CD14-positive monocyte (primary cell): ENCODE measurements at regions not wholly inside any gene's neighbourhood (a gene's known extent, or its start where the extent isn't known, plus 50 kb on each side); places are given as distances from the start of the nearest gene placed in this dataset.

Experiments used
- DNase-seq, 3 donors: peaks; one replicate each; pipeline ENCODE4 v3.0.0-alpha.2; 2011 to 2022
- H2AFZ ChIP-seq: 2 replicates; pipeline ENCODE4 v1.6.0; 2012; ENCODE audit warnings: mild to moderate bottlenecking, low read depth, low read length, inconsistent platforms; ENCODE audit not compliant: insufficient read depth, poor library complexity, severe bottlenecking
- H3K27ac ChIP-seq, 2 donors: 1 replicate in 1 of 2; 2 replicates in 1 of 2; pipeline ENCODE4 v1.5.1; 2012 to 2013; ENCODE audit warnings: low read length in 2 of 2, control low read depth in 1 of 2, inconsistent platforms in 1 of 2, low read depth in 1 of 2, mild to moderate bottlenecking in 1 of 2
- H3K27me3 ChIP-seq, 2 donors: one replicate each; pipeline versions ENCODE4 v1.6.0 to v1.6.1; 2011 to 2013; ENCODE audit warnings: low read length in 2 of 2; ENCODE audit not compliant: control insufficient read depth in 2 of 2, insufficient read depth in 2 of 2
- H3K36me3 ChIP-seq, 2 donors: replicated peaks in 1 of 2; 1 replicate in 1 of 2; 2 replicates in 1 of 2; pipeline versions ENCODE4 v1.5.1 to v1.6.1; 2012 to 2013; ENCODE audit warnings: low read length in 2 of 2, control low read depth in 1 of 2, inconsistent platforms in 1 of 2, mild to moderate bottlenecking in 1 of 2; ENCODE audit not compliant: insufficient read depth in 2 of 2, control insufficient read depth in 1 of 2
- H3K4me1 ChIP-seq, 2 donors: 1 replicate in 1 of 2; 2 replicates in 1 of 2; pipeline versions ENCODE4 v1.5.1 to v1.6.1; 2012 to 2013; ENCODE audit warnings: low read length in 2 of 2, control low read depth in 1 of 2, inconsistent platforms in 1 of 2, mild to moderate bottlenecking in 1 of 2, moderate library complexity in 1 of 2; ENCODE audit not compliant: insufficient read depth in 2 of 2, control insufficient read depth in 1 of 2
- H3K4me2 ChIP-seq: replicated peaks from 2 replicates; pipeline ENCODE3; 2012; ENCODE audit warnings: low read length, moderate library complexity, mild to moderate bottlenecking; ENCODE audit not compliant: poor library complexity, severe bottlenecking; ENCODE audit errors: extremely low read depth
- H3K4me3 ChIP-seq, 3 experiments: fragments of 200-600 bp in 1 of 3; sonication (generic) in 1 of 3; replicated peaks in 1 of 3; 1 replicate in 2 of 3; 2 replicates in 1 of 3; pipeline ENCODE4 v1.5.1; 2011 to 2013; ENCODE audit warnings: low read length in 3 of 3, mild to moderate bottlenecking in 3 of 3, control low read depth in 2 of 3, low read depth in 2 of 3, inconsistent platforms in 1 of 3, moderate library complexity in 1 of 3
- H3K79me2 ChIP-seq: 2 replicates; pipeline ENCODE4 v1.6.0; 2012; ENCODE audit warnings: mild to moderate bottlenecking, control low read depth, inconsistent platforms, low read length, moderate library complexity; ENCODE audit not compliant: insufficient read depth
- H3K9ac ChIP-seq: 2 replicates; pipeline ENCODE4 v1.6.0; 2017; ENCODE audit warnings: low read length, mild to moderate bottlenecking; ENCODE audit not compliant: insufficient read depth, poor library complexity, severe bottlenecking
- H3K9me3 ChIP-seq, 2 donors: replicated peaks in 1 of 2; 1 replicate in 1 of 2; 2 replicates in 1 of 2; pipeline versions ENCODE4 v1.5.1 to v1.6.1; 2012 to 2013; ENCODE audit warnings: low read length in 2 of 2, control low read depth in 1 of 2; ENCODE audit not compliant: control insufficient read depth in 1 of 2, insufficient read depth in 1 of 2
- H4K20me1 ChIP-seq: 2 replicates; pipeline ENCODE4 v1.6.0; 2012; ENCODE audit warnings: mild to moderate bottlenecking, low read length, control low read depth, moderate library complexity; ENCODE audit not compliant: insufficient read depth
- H3K27ac Mint-ChIP-seq, 7 donors: one replicate each; pipeline ENCODE4 v1.8.0; 2020; ENCODE audit warnings: mild to moderate bottlenecking in 7 of 7, mixed read lengths in 7 of 7, moderate library complexity in 6 of 7, inconsistent platforms in 2 of 7
- H3K27me3 Mint-ChIP-seq, 3 donors: one replicate each; pipeline ENCODE4 v1.8.0; 2021 to 2022; ENCODE audit warnings: low read depth in 3 of 3, mild to moderate bottlenecking in 3 of 3, mixed read lengths in 3 of 3, moderate library complexity in 3 of 3, inconsistent platforms in 1 of 3
- H3K36me3 Mint-ChIP-seq, 2 donors: one replicate each; pipeline ENCODE4 v1.8.0; 2020; ENCODE audit warnings: mixed read lengths in 2 of 2, inconsistent platforms in 1 of 2, mild to moderate bottlenecking in 1 of 2
- H3K4me1 Mint-ChIP-seq: one replicate; pipeline ENCODE4 v1.8.0; 2020; ENCODE audit warnings: mild to moderate bottlenecking, mixed read lengths
- H3K4me3 Mint-ChIP-seq, 2 donors: one replicate each; pipeline ENCODE4 v1.8.0; 2020; ENCODE audit warnings: mild to moderate bottlenecking in 2 of 2, mixed read lengths in 2 of 2, moderate library complexity in 1 of 2
- H3K9me3 Mint-ChIP-seq, 7 donors: one replicate each; pipeline ENCODE4 v1.8.0; 2020 to 2022; ENCODE audit warnings: mixed read lengths in 7 of 7, mild to moderate bottlenecking in 6 of 7, moderate library complexity in 6 of 7, inconsistent platforms in 2 of 7
- CTCF ChIP-seq: fragments of 200-600 bp; IDR thresholded peaks from one replicate; pipeline ENCODE4 v1.8.0; 2022; ENCODE audit warnings: antibody characterized with exemption, mild to moderate bottlenecking
- WGBS: methylation state at CpG from one replicate; pipeline ENCODE4 v1.1.5; 2013; ENCODE audit warnings: missing lambda C conversion rate; ENCODE audit not compliant: insufficient coverage; 5-methylcytosine and 5-hydroxymethylcytosine counted together
- intact Hi-C, 2 donors: fragments of 100-400 bp; cut with micrococcal nuclease; formaldehyde crosslinking; loops; one replicate each; pipeline versions ENCODE4 v1.15.0 to v1.15.1; 2023

DNA sequence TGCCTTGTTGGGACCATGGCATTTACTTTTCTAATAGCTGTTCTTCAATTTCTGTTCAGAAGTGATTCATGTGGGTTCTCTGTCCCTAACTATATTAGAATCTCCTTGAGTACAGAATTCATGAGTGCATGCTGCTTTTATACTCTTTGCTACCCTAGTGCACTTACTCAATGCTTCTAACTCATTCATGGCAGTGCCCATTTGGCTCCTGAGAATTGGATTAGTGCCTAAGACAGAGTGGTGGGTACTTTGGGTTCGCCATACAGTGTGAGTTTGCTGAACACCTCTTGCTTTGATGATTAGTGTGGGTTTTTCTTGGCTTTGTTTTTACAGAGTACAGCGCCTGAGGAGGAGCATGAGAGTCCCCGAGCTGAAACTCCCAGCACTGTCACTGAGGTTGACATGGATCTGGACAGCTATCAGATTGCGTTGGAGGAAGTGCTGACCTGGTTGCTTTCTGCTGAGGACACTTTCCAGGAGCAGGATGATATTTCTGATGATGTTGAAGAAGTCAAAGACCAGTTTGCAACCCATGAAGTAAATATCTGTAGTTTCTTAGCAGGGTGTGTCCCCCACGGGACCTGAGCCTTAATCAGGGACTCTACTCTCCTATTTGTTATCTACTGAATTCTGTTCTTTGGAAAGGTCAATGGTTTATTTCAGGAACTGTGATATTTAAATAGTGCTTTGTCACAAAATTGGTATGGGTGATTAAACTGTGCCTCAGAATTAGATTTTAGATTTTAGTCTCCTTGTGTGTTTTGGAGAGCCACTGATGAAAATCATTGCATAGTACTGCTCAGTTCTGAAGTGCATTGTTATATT lies 150.7 kb downstream of the UTRN start:
- H4K20me1 ChIP-seq: no peaks in the 10 kb centered on the region
- no peak overlapping the region for H3K4me2 ChIP-seq
- H3K79me2 ChIP-seq: no peaks in the 10 kb centered on the region
- H3K27ac ChIP-seq: peak overlapping the region in 1 of 2 donors; percentile 9
- peak overlapping the region in 3 of 7 donors; percentile 4 to 60 (median 47) for H3K27ac Mint-ChIP-seq
- no peak for DNase-seq
- WGBS: 93% methylated on average over 4 of the region's 5 CpGs
- peaks cover 71 to 84% of the 10 kb centered on the region in 2 donors for H3K36me3 Mint-ChIP-seq
- H3K27me3 Mint-ChIP-seq: no peaks in the 10 kb centered on the region
- no peak overlapping the region for H3K9ac ChIP-seq
- H3K4me1 Mint-ChIP-seq: no peaks in the 10 kb centered on the region
- no peak overlapping the region for H3K4me3 ChIP-seq
- peaks cover 5 to 20% (median 10%) of the 10 kb centered on the region in 7 donors for H3K9me3 Mint-ChIP-seq
- no peak overlapping the region for H2AFZ ChIP-seq
- TF ChIP-seq CTCF: no peak
- peaks cover 62 to 71% of the 10 kb centered on the region in 2 donors for H3K36me3 ChIP-seq
- intact Hi-C loops: no loop called here
- H3K4me1 ChIP-seq: no peaks in the 10 kb centered on the region
- H3K4me3 Mint-ChIP-seq: no peak overlapping the region
- H3K27me3 ChIP-seq: no peaks in the 10 kb centered on the region
- H3K9me3 ChIP-seq: peaks cover 5 to 8% of the 10 kb centered on the region in 2 donors

- Histone ChIP-seq H2AFZ (no peak overlapping the region), H3K4me2 (no peak overlapping the region), H3K4me1 (no peaks in the 10 kb centered on the region), H4K20me1 (no peaks in the 10 kb centered on the region), H3K27ac (no peak overlapping the region), H3K9me3 (peaks cover 16 to 18% of the 10 kb centered on the region in 2 donors), H3K4me3 (no peak overlapping the region), H3K36me3 (peaks cover 61 to 71% of the 10 kb centered on the region in 2 donors), H3K9ac (no peak overlapping the region), H3K79me2 (no peaks in the 10 kb centered on the region), H3K27me3 (no peaks in the 10 kb centered on the region)
- no peak for TF ChIP-seq CTCF
- Mint-ChIP-seq H3K36me3 (peaks cover 73 to 84% of the 10 kb centered on the region in 2 donors), H3K4me1 (no peaks in the 10 kb centered on the region), H3K4me3 (no peak overlapping the region), H3K27me3 (no peaks in the 10 kb centered on the region), H3K9me3 (peaks cover 14 to 29% (median 19%) of the 10 kb centered on the region in 7 donors), H3K27ac (no peak overlapping the region)
- DNase-seq: no peak
- 100% methylated on average over 2 of the region's 4 CpGs for WGBS
- intact Hi-C loops: no loop called here
Measured at GRCh38 chr6:144437105-144437504, 152.0 kb downstream of the UTRN start.
